Glutamatergic neuron (in vitro differentiated cells): ENCODE measurements at regions not wholly inside any gene's neighbourhood (a gene's known extent, or its start where the extent isn't known, plus 50 kb on each side); places are given as distances from the start of the nearest gene placed in this dataset.

ENCODE experiments used
- DNase-seq: peaks from one replicate; pipeline ENCODE4 v3.0.0; 2022
- H3K27ac Mint-ChIP-seq: one replicate; pipeline ENCODE4 v1.8.0; 2020; ENCODE audit warnings: mild to moderate bottlenecking, mixed read lengths, inconsistent platforms; ENCODE audit not compliant: unreplicated experiment
- H3K27me3 Mint-ChIP-seq: one replicate; pipeline ENCODE4 v1.8.0; 2020; ENCODE audit warnings: mild to moderate bottlenecking, moderate library complexity, mixed read lengths, inconsistent platforms; ENCODE audit not compliant: unreplicated experiment
- H3K36me3 Mint-ChIP-seq: one replicate; pipeline ENCODE4 v1.8.0; 2020; ENCODE audit warnings: mild to moderate bottlenecking, mixed read lengths, inconsistent platforms; ENCODE audit not compliant: unreplicated experiment
- H3K4me1 Mint-ChIP-seq: one replicate; pipeline ENCODE4 v1.8.0; 2020; ENCODE audit warnings: mild to moderate bottlenecking, low read depth, mixed read lengths, inconsistent platforms; ENCODE audit not compliant: unreplicated experiment
- H3K4me3 Mint-ChIP-seq: one replicate; pipeline ENCODE4 v1.8.0; 2020; ENCODE audit warnings: mild to moderate bottlenecking, mixed read lengths, inconsistent platforms; ENCODE audit not compliant: unreplicated experiment
- H3K9me3 Mint-ChIP-seq: one replicate; pipeline ENCODE4 v1.8.0; 2020; ENCODE audit warnings: mild to moderate bottlenecking, moderate library complexity, mixed read lengths, inconsistent platforms; ENCODE audit not compliant: unreplicated experiment
- TF ChIP-seq, protein P1 (sequence below): fragments of 200-600 bp; sonication (generic); IDR thresholded peaks from one replicate; pipeline ENCODE4 v1.5.0; 2021; ENCODE audit not compliant: partially characterized antibody, unreplicated experiment

DNA sequence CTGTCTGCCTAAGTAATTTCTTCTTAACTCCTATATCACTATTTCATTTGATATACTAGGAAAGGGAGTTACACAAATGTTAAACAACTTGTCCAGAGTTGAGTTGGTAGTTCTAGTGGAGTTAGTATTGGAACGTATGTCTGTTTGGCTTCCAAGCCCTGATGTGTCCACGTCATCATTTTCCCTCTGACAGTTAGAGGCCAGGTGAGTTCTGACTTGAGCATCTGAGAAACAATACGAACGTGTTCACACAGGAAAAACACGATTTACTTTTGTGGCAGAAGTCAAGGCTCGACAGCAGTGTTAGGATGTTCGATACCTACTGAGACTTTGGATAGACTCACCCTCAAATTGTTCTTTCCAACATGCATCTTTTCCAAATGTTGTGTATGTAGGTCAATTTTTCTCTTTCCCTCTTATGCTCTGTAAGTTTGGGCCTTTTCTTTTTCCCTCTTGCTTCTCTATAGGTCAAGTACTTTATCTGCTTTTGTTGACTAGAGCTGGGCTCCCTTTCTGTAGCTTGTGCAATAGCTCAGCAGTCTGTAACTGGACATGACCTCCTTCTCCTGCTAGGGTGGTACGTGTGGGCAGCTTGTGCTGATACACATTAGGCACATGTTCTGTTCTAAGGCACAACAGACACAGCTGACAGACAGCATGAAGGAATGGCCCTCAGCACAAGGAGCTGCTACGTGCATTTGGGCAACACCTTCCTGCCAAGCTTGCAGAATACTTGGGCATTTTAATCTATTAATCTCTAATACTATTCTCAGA is 222.9 kb downstream of the PTEN start:
- Mint-ChIP-seq H3K27me3 (no peaks in the 10 kb centered on the region), H3K4me1 (no peaks in the 10 kb centered on the region), H3K9me3 (peaks cover 2% of the 10 kb centered on the region), H3K4me3 (no peak overlapping the region), H3K36me3 (no peaks in the 10 kb centered on the region), H3K27ac (no peak overlapping the region)
- TF ChIP-seq, protein P1, sequence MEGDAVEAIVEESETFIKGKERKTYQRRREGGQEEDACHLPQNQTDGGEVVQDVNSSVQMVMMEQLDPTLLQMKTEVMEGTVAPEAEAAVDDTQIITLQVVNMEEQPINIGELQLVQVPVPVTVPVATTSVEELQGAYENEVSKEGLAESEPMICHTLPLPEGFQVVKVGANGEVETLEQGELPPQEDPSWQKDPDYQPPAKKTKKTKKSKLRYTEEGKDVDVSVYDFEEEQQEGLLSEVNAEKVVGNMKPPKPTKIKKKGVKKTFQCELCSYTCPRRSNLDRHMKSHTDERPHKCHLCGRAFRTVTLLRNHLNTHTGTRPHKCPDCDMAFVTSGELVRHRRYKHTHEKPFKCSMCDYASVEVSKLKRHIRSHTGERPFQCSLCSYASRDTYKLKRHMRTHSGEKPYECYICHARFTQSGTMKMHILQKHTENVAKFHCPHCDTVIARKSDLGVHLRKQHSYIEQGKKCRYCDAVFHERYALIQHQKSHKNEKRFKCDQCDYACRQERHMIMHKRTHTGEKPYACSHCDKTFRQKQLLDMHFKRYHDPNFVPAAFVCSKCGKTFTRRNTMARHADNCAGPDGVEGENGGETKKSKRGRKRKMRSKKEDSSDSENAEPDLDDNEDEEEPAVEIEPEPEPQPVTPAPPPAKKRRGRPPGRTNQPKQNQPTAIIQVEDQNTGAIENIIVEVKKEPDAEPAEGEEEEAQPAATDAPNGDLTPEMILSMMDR, result no peak
- DNase-seq, result no peak

DNA sequence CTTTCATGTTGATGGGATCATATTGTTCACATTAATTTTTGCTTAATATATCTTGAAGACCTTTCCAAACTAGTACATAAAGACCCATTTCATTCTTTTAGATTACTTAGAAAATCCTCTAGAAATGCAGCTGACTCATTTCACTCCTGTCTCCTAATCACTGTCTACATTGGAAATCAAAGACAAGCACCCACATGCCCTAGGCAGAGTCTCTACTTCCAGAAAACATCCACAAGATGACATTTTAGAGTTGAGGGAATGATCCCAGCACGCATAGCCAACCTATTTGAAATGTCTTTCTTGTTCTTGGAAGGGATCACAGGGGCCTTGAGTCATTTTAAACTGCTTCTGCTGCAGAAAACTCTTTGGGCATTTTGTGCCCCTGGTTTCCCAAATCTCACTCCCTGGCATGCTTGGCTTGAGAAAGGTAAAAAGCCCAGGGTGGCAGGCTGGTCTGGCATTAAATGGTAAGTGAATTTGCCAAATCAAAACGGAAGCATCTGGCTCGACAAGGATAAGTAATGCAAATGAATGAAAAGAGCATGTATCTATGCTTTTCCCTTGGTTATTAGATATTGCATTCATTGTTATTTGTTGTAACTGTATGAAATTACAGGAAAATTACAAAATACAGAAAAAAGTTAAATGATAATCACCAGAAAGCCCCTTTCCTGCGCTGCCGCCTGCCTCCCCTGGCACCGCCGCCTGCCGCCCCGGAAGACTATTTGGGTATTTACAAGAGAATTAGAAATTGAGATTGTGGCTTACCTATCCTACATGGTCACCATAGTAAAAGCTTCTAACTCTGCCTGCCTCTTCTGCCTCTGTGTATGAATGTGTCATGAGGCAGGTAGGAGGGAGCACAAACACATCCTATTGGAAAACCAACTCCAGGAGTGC is 225.3 kb downstream of the PTEN start:
- H3K36me3 Mint-ChIP-seq, result no peaks in the 10 kb centered on the region
- H3K27me3 Mint-ChIP-seq, result no peaks in the 10 kb centered on the region
- no peak overlapping the region for H3K4me3 Mint-ChIP-seq
- DNase-seq, result no peak
- no peak overlapping the region for H3K27ac Mint-ChIP-seq
- no peaks in the 10 kb centered on the region for H3K4me1 Mint-ChIP-seq
- TF ChIP-seq, protein P1, result no peak
- H3K9me3 Mint-ChIP-seq, result peaks cover 2% of the 10 kb centered on the region

DNA sequence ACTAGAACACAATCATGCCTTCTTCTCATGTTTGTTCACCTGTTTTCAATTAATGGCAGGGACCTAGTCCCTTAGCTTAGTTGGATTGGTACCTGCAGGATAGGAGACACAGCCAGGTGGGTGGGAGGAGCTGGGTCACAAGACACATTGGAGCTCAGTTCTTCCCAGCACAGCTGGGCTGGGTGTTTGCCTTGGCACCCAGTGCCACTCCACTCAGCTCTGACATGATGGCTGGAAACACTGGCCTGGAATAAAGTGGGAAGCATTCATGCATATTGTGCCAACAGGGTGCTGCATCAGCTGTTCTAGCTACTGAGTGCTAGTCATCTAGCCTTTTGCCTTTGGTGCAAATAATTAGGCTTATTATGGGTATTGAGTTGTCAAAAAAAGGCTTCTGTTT is 226.1 kb downstream of the PTEN start:
- Mint-ChIP-seq H3K27ac (no peak overlapping the region), H3K9me3 (peaks cover 2% of the 10 kb centered on the region), H3K27me3 (no peaks in the 10 kb centered on the region), H3K36me3 (no peaks in the 10 kb centered on the region), H3K4me3 (no peak overlapping the region), H3K4me1 (no peaks in the 10 kb centered on the region)
- DNase-seq, result no peak
- TF ChIP-seq, protein P1, result no peak

DNA sequence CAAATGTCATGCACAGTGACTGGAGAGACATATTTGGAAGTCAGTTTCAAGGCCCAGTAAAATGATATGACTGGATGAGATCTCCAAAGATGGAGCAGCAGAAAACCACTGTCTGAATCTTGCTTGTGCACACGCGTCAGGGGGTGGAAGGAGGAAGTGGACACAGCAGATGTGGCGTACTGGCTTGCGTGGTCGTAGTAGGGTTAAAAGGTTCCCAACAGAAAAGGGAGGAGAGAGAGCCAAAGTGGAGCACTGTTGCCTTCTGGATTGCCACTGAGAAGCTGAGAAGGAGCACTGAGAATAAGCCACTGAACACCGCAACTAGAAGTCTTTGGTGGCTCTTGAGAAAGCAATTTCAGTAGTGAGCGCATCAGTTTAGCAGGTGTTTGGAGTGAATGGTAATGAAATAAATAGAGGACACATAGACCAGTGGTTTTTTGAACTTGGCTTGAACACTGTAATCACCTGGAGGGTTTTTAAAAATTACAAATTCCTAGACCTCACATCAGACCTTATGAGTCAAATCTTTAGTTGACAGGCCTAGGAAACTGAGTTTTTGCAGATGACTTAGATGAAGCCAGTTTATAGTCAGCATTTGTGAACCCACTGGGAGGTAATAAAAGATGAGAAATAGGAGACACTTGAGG is 227.3 kb downstream of the PTEN start:
- TF ChIP-seq, protein P1, result no peak
- H3K36me3 Mint-ChIP-seq, result no peaks in the 10 kb centered on the region
- DNase-seq, result no peak
- no peaks in the 10 kb centered on the region for H3K27me3 Mint-ChIP-seq
- no peak overlapping the region for H3K4me3 Mint-ChIP-seq
- H3K27ac Mint-ChIP-seq, result no peak overlapping the region
- H3K9me3 Mint-ChIP-seq, result peaks cover 2% of the 10 kb centered on the region
- H3K4me1 Mint-ChIP-seq, result no peaks in the 10 kb centered on the region
